ENCODE measurements at regions not wholly inside any gene's neighbourhood (a gene's known extent, or its start where the extent isn't known, plus 50 kb on each side); places are given as distances from the start of the nearest gene placed in this dataset.

- H3K36me3 ChIP-seq (ENCODE audit: insufficient read depth, low read length), result no peaks in the 10 kb centered on the region
- no peak overlapping the region for H3K4me3 ChIP-seq (ENCODE audit: low read length)
- no peaks in the 10 kb centered on the region for H3K9me3 ChIP-seq (ENCODE audit: insufficient read depth, low read depth, low read length)
- no peak overlapping the region for H3K27ac ChIP-seq (ENCODE audit: low read depth, low read length)
- H3K9ac ChIP-seq (ENCODE audit: low read depth, low read length), result no peak overlapping the region
- no peaks in the 10 kb centered on the region for H3K27me3 ChIP-seq (ENCODE audit: insufficient read depth, low read length)
- WGBS, result 87% methylated on average over 4 of the region's 4 CpGs
- no peaks in the 10 kb centered on the region for H3K4me1 ChIP-seq (ENCODE audit: insufficient read depth, low read length)
These were observed 402.4 kb upstream of the PTGER4 start for GRCh38 chr5:40277161-40277906.

GRCh38 chr5:40276426-40277102, 403.2 kb upstream of the PTGER4 start:
- H3K27ac ChIP-seq (ENCODE audit: low read depth, low read length), result no peak overlapping the region
- H3K27me3 ChIP-seq (ENCODE audit: insufficient read depth, low read length), result no peaks in the 10 kb centered on the region
- H3K4me3 ChIP-seq (ENCODE audit: low read length), result no peak overlapping the region
- H3K9me3 ChIP-seq (ENCODE audit: insufficient read depth, low read depth, low read length), result no peaks in the 10 kb centered on the region
- 94% methylated on average over 5 of the region's 5 CpGs for WGBS
- H3K9ac ChIP-seq (ENCODE audit: low read depth, low read length), result no peak overlapping the region
- no peaks in the 10 kb centered on the region for H3K36me3 ChIP-seq (ENCODE audit: insufficient read depth, low read length)
- H3K4me1 ChIP-seq (ENCODE audit: insufficient read depth, low read length), result no peaks in the 10 kb centered on the region

GRCh38 chr5:40274568-40274967, 405.1 kb upstream of the PTGER4 start:
- no peaks in the 10 kb centered on the region for H3K4me1 ChIP-seq (ENCODE audit: insufficient read depth, low read length)

GRCh38 chr5:40273936-40274335, 405.8 kb upstream of the PTGER4 start:
- Histone ChIP-seq H3K27ac (ENCODE audit: low read depth, low read length) (no peak overlapping the region), H3K9me3 (ENCODE audit: insufficient read depth, low read depth, low read length) (no peaks in the 10 kb centered on the region), H3K4me3 (ENCODE audit: low read length) (no peak overlapping the region), H3K9ac (ENCODE audit: low read depth, low read length) (no peak overlapping the region), H3K4me1 (ENCODE audit: insufficient read depth, low read length) (no peaks in the 10 kb centered on the region), H3K36me3 (ENCODE audit: insufficient read depth, low read length) (no peaks in the 10 kb centered on the region), H3K27me3 (ENCODE audit: insufficient read depth, low read length) (no peaks in the 10 kb centered on the region)
- WGBS, result 100% methylated on average over 1 of the region's 1 CpG

More at GRCh38 chr5:40274568-40274967, 405.1 kb upstream of the PTGER4 start:
- no peaks in the 10 kb centered on the region for H3K36me3 ChIP-seq (ENCODE audit: insufficient read depth, low read length)
- no peak overlapping the region for H3K27ac ChIP-seq (ENCODE audit: low read depth, low read length)
- H3K9ac ChIP-seq (ENCODE audit: low read depth, low read length), result no peak overlapping the region
- no peaks in the 10 kb centered on the region for H3K9me3 ChIP-seq (ENCODE audit: insufficient read depth, low read depth, low read length)
- WGBS, result 94% methylated on average over 1 of the region's 1 CpG
- H3K27me3 ChIP-seq (ENCODE audit: insufficient read depth, low read length), result no peaks in the 10 kb centered on the region
- no peak overlapping the region for H3K4me3 ChIP-seq (ENCODE audit: low read length)

- no peak overlapping the region for H3K9ac ChIP-seq (ENCODE audit: low read depth, low read length)
- H3K9me3 ChIP-seq (ENCODE audit: insufficient read depth, low read depth, low read length), result no peaks in the 10 kb centered on the region
- H3K36me3 ChIP-seq (ENCODE audit: insufficient read depth, low read length), result no peaks in the 10 kb centered on the region
- 100% methylated on average over 2 of the region's 2 CpGs for WGBS
- H3K27me3 ChIP-seq (ENCODE audit: insufficient read depth, low read length), result no peaks in the 10 kb centered on the region
- no peak overlapping the region for H3K4me3 ChIP-seq (ENCODE audit: low read length)
- no peak overlapping the region for H3K27ac ChIP-seq (ENCODE audit: low read depth, low read length)
- H3K4me1 ChIP-seq (ENCODE audit: insufficient read depth, low read length), result no peaks in the 10 kb centered on the region
These were observed 408.2 kb upstream of the PTGER4 start for GRCh38 chr5:40271476-40271875.

GRCh38 chr5:40270274-40270845, 409.4 kb upstream of the PTGER4 start:
- Histone ChIP-seq H3K4me3 (ENCODE audit: low read length) (no peak overlapping the region), H3K36me3 (ENCODE audit: insufficient read depth, low read length) (no peaks in the 10 kb centered on the region), H3K9ac (ENCODE audit: low read depth, low read length) (no peak overlapping the region), H3K27me3 (ENCODE audit: insufficient read depth, low read length) (no peaks in the 10 kb centered on the region), H3K9me3 (ENCODE audit: insufficient read depth, low read depth, low read length) (no peaks in the 10 kb centered on the region), H3K27ac (ENCODE audit: low read depth, low read length) (no peak overlapping the region), H3K4me1 (ENCODE audit: insufficient read depth, low read length) (no peaks in the 10 kb centered on the region)
- 95% methylated on average over 2 of the region's 2 CpGs for WGBS

- Histone ChIP-seq H3K4me3 (ENCODE audit: low read length) (no peak overlapping the region), H3K36me3 (ENCODE audit: insufficient read depth, low read length) (no peaks in the 10 kb centered on the region), H3K27me3 (ENCODE audit: insufficient read depth, low read length) (no peaks in the 10 kb centered on the region), H3K4me1 (ENCODE audit: insufficient read depth, low read length) (no peaks in the 10 kb centered on the region), H3K9ac (ENCODE audit: low read depth, low read length) (no peak overlapping the region), H3K9me3 (ENCODE audit: insufficient read depth, low read depth, low read length) (no peaks in the 10 kb centered on the region), H3K27ac (ENCODE audit: low read depth, low read length) (no peak overlapping the region)
- 100% methylated on average over 1 of the region's 1 CpG for WGBS
These were observed 411.6 kb upstream of the PTGER4 start for GRCh38 chr5:40268088-40268487.

- 94% methylated on average over 2 of the region's 2 CpGs for WGBS
- Histone ChIP-seq H3K9me3 (ENCODE audit: insufficient read depth, low read depth, low read length) (no peaks in the 10 kb centered on the region), H3K4me3 (ENCODE audit: low read length) (no peak overlapping the region), H3K36me3 (ENCODE audit: insufficient read depth, low read length) (no peaks in the 10 kb centered on the region), H3K9ac (ENCODE audit: low read depth, low read length) (no peak overlapping the region), H3K27ac (ENCODE audit: low read depth, low read length) (no peak overlapping the region), H3K27me3 (ENCODE audit: insufficient read depth, low read length) (no peaks in the 10 kb centered on the region), H3K4me1 (ENCODE audit: insufficient read depth, low read length) (no peaks in the 10 kb centered on the region)
These were observed 412.8 kb upstream of the PTGER4 start for GRCh38 chr5:40266952-40267351.

GRCh38 chr5:40261984-40262383, 417.7 kb upstream of the PTGER4 start:
- WGBS, result 80% methylated on average over 1 of the region's 1 CpG
- H3K9ac ChIP-seq (ENCODE audit: low read depth, low read length), result no peak overlapping the region
- no peak overlapping the region for H3K4me3 ChIP-seq (ENCODE audit: low read length)
- H3K36me3 ChIP-seq (ENCODE audit: insufficient read depth, low read length), result no peaks in the 10 kb centered on the region
- H3K9me3 ChIP-seq (ENCODE audit: insufficient read depth, low read depth, low read length), result no peaks in the 10 kb centered on the region
- H3K4me1 ChIP-seq (ENCODE audit: insufficient read depth, low read length), result no peaks in the 10 kb centered on the region
- H3K27me3 ChIP-seq (ENCODE audit: insufficient read depth, low read length), result no peaks in the 10 kb centered on the region
- H3K27ac ChIP-seq (ENCODE audit: low read depth, low read length), result no peak overlapping the region

GRCh38 chr5:40260361-40260760, 419.4 kb upstream of the PTGER4 start:
- Histone ChIP-seq H3K9me3 (ENCODE audit: insufficient read depth, low read depth, low read length) (no peaks in the 10 kb centered on the region), H3K27me3 (ENCODE audit: insufficient read depth, low read length) (no peaks in the 10 kb centered on the region), H3K36me3 (ENCODE audit: insufficient read depth, low read length) (no peaks in the 10 kb centered on the region), H3K9ac (ENCODE audit: low read depth, low read length) (no peak overlapping the region), H3K4me3 (ENCODE audit: low read length) (no peak overlapping the region), H3K27ac (ENCODE audit: low read depth, low read length) (no peak overlapping the region), H3K4me1 (ENCODE audit: insufficient read depth, low read length) (no peaks in the 10 kb centered on the region)
- WGBS, result 94% methylated on average over 3 of the region's 4 CpGs

GRCh38 chr5:40258222-40258621, 421.5 kb upstream of the PTGER4 start:
- H3K36me3 ChIP-seq (ENCODE audit: insufficient read depth, low read length), result no peaks in the 10 kb centered on the region
- no peaks in the 10 kb centered on the region for H3K27me3 ChIP-seq (ENCODE audit: insufficient read depth, low read length)
- no peaks in the 10 kb centered on the region for H3K9me3 ChIP-seq (ENCODE audit: insufficient read depth, low read depth, low read length)
- WGBS, result 96% methylated on average over 1 of the region's 1 CpG
- H3K9ac ChIP-seq (ENCODE audit: low read depth, low read length), result no peak overlapping the region
- H3K4me3 ChIP-seq (ENCODE audit: low read length), result no peak overlapping the region
- H3K27ac ChIP-seq (ENCODE audit: low read depth, low read length), result no peak overlapping the region
- no peaks in the 10 kb centered on the region for H3K4me1 ChIP-seq (ENCODE audit: insufficient read depth, low read length)
